Pons (tissue), 1 donor: ENCODE measurements at regions not wholly inside any gene's neighbourhood (a gene's known extent, or its start where the extent isn't known, plus 50 kb on each side); places are given as distances from the start of the nearest gene placed in this dataset.
"Not testable (repeated sequence)": the region's sequence is repeated elsewhere in the genome, so short reads cannot be mapped to it uniquely, and the experiment has no call there.

Experiments
- DNase-seq: peaks from one replicate; pipeline ENCODE4 v3.0.0-alpha.2; 2016; ENCODE audit warnings: low spot score

DNA sequence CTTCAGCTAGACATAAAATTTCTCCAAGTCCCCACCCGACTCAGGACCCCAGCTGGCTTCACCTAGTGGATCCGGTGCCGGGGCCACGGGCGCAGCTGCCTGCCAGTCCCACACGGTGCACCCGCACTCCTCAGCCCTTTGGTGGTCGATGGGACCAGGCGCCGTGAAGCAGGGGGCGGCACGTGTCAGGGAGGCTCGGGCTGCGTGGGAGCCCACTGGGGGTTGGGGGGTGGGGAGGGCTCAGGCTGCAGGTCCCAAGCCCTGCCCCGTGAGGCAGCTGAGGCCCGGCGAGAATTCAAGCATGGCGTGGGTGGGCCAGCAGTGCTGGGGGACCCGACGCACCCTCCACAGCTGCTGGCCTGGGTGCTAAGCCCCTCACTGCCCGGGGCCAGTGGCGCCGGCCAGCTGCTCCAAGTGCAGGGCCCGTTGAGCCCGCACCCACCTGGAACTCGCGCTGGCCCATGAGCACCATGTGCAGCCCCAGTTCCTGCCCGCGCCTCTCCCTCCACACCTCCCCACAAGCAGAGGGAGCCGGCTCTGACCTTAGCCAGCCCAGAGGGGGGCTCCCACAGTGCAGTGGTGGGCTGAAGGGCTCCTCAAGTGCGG, 747.0 kb downstream of the FAM181B start:
- DNase-seq: no peak

DNA sequence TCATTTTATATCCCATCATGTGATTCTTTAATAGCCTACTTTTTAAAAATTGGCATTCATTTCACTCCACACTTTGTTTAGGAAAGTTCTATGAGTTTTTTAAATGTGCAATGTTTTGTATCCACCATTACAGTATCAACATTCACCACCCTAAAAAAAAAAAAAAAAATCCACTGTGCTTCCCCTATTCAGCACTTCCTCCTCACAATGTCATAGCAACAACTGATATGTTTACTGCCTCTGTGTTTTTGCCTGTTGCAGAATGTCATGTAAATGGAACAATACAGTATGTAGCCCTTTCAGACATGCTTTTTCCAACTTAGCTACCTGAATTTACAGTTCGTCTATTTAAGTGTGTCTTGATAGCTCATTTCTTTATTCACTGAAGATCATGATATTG, 754.2 kb downstream of the FAM181B start:
- DNase-seq: no peak

DNA sequence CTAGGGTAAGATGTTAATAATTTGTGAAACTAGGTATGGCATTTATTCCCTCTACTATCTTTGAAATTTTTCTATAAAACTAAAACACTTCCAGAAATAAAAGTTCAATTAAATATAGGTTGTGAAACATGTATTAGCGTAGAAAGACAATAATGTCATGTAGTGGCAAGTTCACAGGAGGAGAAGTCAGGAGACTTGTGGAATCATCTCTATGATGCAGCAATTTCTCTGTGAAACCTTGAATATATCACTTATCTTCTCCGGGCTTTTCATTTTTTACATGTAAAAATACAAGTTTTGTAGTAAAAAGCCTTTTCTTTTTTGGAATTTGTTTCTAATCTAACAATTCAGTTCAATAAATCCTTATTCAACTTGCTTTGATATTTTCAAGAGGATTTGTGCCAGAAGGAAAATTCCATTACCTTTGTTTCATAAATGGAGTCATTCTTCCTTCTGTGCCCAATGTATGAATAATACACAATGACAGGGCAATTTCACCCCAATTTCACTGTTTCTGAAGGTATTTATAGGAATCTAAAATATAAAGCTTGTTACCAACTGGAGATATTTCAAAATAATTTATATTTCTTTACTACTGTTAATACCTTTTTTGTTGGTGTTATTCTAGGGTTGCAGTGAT, 758.3 kb downstream of the FAM181B start:
- no peak for DNase-seq

DNA sequence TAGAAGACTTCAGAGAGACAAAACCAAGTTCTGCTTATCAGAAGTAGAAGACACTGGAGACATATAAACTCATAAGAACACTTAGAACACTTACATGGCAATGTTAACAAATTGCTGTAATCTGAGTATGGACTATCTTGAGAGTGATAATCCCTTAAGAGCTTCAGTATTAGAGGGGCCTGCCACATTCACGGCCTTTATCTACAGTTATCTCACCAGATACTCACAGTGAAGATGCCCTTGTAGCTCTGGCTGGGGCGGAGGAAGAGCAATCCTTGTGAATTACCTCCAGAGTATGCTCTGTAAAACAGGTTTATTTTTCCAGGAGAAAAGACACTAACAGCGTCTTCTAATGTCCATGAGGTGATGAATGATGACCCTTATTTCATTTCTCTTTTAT, 762.8 kb downstream of the FAM181B start:
- no peak for DNase-seq

DNA sequence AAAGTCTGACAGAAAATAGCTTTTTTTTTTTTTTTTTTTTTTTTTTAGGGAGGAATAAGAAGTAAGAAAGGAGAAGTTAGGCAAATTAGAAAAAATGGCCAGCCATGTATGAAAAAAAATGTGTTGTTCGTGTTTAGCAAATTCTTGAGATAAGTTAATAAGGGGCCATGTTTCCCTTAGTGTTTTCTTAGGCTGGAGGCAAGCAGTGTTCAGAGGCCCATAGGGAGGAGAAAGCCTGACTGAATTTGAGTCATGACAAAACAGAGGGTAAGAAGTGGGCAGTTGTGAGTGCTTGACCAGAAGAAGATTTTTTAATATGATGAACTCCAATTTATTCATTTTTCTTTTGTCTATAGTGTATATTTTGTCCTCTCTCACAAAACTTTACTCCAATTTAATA, 766.4 kb downstream of the FAM181B start:
- no peak for DNase-seq

DNA sequence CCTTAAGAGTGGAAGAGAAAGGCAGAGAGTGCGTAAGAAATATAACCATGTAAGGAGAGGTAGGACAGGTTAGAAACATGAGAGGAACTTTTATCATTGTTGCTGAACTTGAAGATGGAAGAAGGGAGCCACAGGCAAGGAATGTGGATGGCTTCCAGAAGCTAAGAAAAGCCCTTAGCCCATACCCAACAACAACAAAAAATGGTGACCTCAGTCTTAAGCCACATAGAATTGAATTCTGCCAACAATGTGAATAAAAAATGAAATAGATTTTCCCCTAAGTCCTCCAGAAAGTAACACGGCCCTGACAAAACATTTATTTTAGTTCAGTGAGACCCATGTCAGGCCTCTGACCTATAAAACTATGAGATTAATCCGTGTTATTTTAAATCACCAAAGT, 767.3 kb downstream of the FAM181B start:
- DNase-seq: no peak

DNA sequence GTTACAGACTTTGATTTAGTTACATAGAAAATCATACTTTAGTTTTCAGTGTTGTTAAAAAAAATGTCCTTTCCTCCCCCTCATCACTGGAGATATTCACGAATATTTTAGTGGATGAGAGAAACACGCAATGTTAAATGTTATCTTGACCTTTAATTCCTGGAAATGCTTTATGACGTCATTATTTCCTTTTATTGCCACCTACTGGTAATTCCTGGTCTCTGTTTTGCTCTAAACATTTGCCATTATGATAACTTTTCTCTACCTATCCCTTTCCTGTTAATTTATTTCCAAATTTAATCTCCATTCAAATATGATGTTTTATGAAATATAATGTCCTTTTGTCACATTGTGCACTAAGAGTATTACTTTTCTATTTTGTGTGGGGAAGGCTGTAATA, 770.6 kb downstream of the FAM181B start:
- no peak for DNase-seq

DNA sequence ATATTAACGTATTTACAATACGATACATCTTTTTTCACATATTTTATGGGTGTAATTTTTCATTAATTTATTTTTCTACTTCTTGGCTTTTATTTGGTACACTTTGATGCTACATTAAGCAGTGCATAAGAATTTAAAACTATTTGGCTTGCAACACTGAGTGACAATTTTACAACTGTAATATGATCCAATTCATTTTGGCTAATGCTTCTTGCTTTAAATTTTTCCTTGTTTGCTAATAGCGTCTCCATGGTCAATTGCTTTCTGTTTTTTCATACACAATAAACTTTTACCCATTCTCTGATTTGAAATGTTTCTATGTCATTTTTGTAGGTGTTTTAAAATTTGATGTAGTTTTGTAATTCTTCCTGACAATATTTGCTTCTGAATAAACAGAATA, 773.2 kb downstream of the FAM181B start:
- no peak for DNase-seq

DNA sequence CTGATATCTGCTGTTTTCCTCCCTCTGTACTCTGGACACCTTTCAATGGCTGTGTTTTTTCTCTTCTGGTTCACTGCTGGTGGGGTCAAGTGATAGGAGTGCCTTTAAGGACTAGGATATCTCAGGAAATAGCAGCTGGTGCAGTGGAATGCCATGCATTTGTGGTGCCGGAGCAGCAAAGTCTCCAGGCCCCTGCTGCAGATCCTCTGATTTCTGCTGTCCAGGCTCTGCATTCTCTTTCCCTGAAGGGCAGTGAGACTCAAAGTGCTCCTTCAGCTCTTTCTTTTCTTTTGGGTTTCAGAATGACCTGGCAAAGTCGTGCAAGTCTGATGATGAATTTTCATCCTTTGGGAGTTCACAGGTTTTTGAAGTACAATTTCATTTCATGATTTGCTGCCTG, 774.3 kb downstream of the FAM181B start:
- no peak for DNase-seq

DNA sequence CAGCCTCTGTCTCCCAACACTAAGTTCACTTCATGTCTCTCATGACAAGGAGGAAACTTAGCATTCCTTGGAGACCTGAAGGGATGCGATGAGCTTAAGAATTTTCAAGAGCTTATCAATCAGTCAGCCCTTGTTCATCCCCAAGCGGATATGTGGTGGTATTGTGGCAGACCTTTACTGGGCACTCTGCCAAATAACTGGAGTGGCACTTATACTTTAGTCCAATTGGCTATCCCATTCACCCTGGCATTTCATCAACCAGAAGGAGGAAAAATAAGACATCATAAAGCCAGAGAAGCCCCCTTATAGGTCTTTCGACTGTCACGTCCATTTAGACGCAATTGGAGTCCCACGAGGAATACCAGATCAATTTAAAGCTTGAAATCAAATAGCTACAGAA, 779.4 kb downstream of the FAM181B start:
- DNase-seq: not testable (repeated sequence)

DNA sequence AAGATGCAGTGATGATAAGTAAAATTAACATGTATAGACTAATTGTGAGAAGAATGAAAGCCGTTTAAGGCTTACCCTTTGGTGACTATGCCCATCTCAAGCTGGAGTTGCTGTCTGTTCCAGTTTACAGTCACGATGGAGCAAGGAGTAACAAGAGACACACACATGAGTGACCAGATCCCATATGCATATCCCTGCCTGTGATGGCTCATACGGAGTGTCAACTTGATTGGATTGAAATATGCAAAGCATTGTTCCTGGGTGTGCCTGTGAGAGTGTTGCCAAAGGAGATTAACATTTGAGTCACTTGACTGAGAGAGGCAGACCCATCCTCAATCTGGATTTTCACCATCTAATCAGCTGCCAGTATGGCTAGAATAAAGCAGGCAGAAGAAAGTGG, 786.8 kb downstream of the FAM181B start:
- no peak for DNase-seq

DNA sequence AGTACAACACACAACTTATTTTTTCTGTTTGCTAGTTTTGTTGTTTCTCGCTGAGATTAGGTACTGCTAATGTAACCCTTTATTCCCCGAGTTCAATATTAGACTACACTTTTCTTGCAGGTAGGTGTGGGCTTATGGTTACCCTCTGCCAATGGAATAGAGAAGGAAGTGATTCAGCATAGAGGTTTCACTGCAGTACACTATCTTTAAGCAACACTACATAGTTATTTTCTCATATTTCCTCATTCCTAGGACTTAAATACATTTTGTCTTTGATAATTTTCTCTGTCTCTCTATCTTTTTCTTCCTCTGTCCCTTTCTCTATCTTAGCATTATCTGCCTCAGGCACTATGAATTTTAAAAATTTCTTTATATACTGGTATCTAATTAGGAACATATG, 791.0 kb downstream of the FAM181B start:
- DNase-seq: no peak

DNA sequence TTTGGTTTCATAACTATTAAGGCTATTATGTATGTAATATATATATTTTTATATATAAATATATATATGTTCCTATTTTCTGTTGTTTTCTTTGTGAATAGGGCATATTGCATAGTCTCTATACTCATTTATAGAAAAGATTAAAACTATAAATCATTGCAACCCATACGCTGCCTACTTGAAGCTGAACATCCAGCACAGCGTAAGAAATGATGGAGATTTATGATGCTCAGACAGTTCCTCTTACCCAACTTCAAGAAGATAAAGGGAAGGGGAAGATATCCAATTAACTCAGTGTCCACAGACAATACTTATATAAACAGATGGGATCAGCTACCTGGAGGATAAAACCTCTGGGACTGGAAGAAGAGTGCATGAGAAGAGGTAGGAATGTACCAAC, 791.7 kb downstream of the FAM181B start:
- no peak for DNase-seq

DNA sequence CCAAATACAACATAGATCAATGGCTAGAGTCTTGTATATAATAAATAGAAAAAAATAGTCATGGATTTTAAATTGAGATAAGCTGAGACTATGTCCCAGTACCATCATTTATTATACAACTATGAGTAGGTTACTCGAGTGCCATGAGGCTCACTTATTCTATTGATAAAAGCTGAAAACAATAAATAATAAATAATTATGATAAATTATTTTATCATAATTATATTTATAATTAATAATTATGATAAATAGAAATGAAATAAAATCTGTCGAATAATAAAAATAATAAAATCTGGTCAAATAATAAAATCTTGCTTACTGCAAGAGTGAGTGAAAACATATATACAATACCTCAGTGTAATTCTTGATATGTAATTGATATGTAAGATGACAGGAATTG, 801.4 kb downstream of the FAM181B start:
- DNase-seq: no peak

DNA sequence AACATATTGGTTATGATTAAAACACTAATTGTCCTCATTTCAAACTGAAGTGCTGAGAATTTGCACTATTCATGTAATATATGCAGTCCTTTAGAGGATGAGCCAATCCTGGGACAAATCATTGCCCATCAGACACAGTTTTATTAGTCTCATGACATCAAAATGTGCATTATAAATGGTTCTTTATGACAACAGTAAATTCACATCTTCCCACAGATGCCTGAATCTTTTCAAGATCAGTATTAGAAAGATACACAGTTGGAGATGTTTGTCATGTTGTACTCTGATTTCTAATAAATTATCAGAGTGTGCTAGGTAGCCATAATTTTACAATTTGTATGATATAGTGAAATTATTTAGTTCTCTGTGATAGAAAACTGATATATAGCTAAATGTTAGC, 813.5 kb downstream of the FAM181B start:
- DNase-seq: no peak

DNA sequence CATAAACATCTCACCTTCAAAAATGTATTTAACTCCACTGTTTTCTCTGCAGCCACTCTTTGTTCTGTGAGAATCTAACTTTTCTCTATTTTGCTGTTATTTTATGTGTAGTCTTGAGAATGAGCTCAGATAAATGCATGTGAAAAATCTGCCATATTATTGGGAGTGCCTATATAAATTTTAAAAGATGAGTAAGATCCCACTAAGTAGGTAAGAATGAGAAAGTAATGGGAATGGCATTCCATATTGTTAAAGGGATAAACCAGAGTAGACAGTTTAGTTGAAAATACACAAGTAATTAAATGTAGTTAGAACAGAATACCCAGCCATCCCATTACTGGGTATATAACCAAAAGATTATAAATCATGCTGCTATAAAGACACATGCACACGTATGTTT, 817.2 kb downstream of the FAM181B start:
- DNase-seq: no peak

DNA sequence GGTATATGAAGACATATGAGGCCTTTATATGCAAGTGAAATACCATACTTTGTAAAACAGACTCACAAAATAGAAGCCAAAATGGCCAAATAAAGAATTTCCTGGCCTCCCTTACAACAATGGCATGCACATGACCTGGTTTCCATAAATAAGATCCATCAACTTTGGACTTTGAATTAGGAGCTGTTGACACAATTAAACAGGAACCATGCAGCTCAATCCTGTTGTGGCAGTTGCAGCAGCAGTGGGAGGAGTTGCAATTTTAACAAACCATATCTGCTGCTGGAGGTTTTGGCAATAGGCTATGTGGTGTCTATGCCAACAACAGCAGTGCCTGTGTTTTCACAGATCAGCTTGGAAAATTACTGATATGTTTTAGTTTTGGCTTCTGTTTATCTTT, 818.6 kb downstream of the FAM181B start:
- no peak for DNase-seq

DNA sequence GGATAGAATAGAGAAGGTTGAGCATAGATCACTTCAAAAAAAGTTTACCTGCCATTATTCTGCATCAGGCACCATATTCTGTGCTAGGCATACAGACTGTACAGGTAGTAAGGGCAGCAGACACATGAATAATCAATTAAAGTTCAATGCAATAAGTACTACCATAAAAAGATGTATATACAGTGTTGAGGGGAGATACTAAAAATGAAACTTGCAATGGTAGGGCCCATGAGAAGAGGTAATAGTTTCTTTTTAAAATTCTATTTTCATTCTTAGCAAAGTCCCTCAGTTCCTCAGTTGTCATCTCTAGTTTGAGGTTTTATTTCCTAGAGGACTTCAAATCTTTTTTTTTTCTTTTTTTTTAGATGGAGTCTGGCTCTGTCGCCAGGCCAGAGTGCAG, 819.9 kb downstream of the FAM181B start:
- no peak for DNase-seq

DNA sequence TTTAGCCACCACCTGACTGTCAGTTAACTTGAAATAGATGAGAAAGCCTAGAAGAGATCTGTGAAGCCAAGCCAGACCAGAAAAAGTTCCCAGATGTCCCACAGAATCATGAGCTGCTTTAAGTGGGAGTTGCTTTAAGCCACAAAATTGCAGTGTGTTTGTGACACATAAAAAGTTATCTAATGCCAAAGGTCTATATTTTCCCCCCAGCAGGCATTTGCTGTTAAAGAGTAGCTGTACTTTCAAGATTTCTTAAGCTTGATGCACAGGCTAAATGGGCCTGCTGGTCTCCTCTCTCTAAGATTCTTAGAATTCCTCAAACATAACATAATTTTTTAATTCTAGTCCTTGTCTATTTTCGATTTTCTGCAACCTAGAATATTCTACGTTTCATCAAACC, 825.7 kb downstream of the FAM181B start:
- DNase-seq: no peak

DNA sequence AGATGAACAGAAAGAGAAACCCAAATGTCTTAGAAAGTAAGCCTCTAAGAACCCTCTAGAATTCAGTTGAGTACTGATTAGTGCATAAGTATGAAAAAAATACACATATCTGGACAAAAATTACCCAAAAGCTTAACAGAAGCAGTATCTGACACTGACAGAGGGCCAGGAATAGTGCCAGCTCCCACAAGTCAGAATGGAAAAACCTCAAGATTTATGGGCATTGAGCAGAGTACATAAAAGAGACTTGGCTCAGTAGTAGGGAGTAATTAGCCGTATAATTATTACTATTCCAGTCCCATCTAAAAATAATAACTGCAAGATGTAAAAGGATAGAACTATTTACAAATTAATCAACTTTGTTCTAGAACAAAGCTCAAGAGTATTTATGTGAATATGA, 834.5 kb downstream of the FAM181B start:
- no peak for DNase-seq

DNA sequence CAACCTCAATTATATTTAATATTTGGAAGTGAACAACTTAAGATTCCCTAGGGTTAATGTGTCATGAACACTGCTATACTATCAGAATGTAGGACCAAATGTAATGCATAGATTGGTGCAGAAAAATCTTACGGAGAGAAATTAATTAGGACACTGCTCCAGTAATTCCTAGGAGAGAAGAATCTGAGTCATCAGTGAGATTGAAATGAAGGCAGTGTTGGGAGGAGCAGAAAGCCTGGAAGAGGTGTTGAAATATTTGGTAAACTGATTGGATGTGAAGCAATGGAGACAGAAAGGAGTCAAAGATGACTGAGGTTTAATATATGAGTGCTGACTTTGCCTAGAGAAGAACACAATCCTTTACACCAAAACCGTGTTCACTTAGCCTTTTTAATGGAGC, 836.0 kb downstream of the FAM181B start:
- no peak for DNase-seq

DNA sequence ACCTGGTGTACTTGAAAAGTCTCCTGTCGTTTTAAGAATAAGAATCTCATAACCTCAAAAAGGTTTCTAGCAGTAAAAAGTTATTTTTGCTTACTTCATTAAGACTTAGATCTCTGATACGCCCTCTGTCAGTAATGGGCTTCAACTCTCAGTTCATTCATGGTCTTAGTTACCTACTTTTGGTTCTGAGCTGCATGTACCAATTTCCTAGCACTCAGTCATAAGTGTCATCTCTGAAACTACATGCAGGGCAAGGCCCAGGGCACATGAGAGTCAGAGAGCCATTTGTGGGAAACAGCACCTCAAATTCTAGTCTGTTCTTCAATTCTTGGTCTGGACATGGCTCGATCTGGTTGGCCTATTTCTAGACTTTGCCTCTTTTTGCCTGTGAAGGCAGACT, 838.4 kb downstream of the FAM181B start:
- no peak for DNase-seq

DNA sequence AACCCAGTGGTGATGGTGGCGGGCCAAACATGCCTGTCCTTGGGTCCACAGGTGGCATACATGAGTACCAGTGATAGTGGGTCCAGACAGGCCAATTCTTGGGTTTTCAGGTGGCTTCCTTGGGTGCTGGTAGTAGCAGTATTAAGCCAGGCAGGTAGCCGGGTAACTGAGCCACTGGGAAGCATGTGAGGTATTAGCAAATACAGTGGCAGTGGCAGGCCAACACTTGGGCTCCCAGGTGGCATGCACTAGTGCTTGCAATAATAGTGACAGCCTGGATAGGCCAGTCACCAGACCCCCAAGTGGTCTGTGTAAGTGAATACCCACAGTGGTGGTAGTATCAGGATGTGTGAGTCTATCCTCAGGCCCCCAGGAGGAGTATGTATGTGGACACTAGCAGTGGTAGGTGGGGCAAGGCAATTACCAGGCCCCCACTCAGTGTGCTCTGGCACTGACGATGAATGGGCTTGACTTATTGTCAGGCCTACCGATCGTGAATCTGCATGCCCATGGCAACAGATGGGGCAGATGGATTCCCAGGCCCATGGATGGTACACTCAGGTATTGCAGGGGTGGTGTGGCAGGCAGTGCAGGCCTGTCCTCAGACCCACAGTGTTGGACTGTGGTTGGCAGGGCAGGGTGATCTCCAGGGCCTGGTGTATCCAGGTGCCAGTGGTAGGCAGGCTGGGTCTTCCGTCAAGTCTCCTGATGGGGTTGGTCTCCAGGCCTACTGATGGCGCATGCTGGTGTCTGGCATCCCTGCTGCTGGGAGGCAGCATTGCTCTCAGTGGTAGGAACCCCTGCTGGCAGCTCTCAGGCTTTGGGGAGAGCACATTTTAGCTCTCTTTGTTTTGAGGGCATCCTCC, 840.7 kb downstream of the FAM181B start:
- no peak for DNase-seq
